Stimulated activated CD4-positive, alpha-beta T cell treated with anti-CD3 and anti-CD28 coated beads, TNF-alpha, amount 100 ng/mL, for 1 hour (primary cell): ENCODE measurements at regions not wholly inside any gene's neighbourhood (a gene's known extent, or its start where the extent isn't known, plus 50 kb on each side); places are given as distances from the start of the nearest gene placed in this dataset.
"Not testable (repeated sequence)": the region's sequence is repeated elsewhere in the genome, so short reads cannot be mapped to it uniquely, and the experiment has no call there.

Experiments used
- DNase-seq, 3 donors: peaks; one replicate each; pipeline ENCODE4 v3.0.0-alpha.2; 2020; ENCODE audit warnings: low read depth in 3 of 3, low spot score in 1 of 3

- not testable (repeated sequence) for DNase-seq
These were observed 183.7 kb downstream of the NPIPA8 start for GRCh38 chr16:18152832-18153231.

DNA sequence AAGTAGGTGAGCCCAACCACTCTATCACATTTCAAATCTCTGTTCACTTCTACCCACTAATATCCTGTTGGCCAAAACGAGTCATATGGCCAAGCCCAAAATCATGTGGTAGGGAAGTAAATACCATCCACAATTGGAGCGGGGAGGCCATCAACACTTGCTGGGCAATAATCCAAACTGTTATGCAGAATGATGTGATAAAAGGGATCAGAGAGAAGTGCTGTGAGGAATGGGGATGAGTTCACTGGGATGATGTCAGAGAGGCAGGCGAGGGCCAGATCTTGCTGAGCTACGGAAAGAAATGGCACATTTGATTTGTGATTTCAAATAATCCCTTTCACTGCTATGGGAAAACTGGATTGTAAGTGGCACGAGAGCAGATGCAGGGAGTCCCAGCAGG lies 188.4 kb downstream of the NPIPA8 start:
- not testable (repeated sequence) for DNase-seq

- not testable (repeated sequence) for DNase-seq
These were observed 189.9 kb downstream of the NPIPA8 start for GRCh38 chr16:18146601-18147142.

- not testable (repeated sequence) for DNase-seq
These were observed 194.5 kb downstream of the NPIPA8 start for GRCh38 chr16:18142066-18142465.

- DNase-seq: not testable (repeated sequence)
These were observed 200.2 kb downstream of the NPIPA8 start for GRCh38 chr16:18136288-18136687.

GRCh38 chr16:18135024-18135423 lies 201.5 kb downstream of the NPIPA8 start:
- not testable (repeated sequence) for DNase-seq

GRCh38 chr16:18131587-18131986 lies 204.9 kb downstream of the NPIPA8 start:
- DNase-seq: not testable (repeated sequence)

DNA sequence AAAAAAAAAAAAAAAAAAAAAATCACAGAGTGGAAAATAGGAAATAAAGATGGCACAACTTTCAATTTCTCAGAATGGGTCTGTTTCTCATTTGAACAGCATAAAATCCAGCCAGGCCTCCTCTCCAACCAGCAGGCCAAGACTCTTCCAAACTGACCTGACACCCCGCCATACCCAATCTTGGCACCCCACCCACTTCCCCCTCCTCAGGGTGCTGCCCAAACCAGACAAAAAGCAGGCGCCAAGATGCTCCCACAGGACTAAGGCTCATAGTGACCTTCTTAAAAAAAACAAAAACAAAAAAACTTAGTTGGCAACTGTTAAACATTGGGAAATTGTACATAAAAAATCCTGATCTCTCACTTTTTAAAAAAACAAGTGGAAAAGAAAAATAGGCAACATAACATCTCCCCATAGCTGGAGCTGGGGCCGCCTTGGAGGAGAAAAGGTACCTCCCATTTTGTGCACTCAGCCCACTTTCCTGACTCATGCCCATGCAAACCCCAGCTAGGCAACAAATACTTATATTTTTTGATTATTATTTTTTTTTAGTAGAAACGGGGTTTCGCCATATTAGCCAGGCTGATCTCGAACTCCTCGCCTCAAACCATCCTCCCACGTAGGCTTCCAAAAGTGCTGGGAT lies 205.9 kb downstream of the NPIPA8 start:
- not testable (repeated sequence) for DNase-seq

DNA sequence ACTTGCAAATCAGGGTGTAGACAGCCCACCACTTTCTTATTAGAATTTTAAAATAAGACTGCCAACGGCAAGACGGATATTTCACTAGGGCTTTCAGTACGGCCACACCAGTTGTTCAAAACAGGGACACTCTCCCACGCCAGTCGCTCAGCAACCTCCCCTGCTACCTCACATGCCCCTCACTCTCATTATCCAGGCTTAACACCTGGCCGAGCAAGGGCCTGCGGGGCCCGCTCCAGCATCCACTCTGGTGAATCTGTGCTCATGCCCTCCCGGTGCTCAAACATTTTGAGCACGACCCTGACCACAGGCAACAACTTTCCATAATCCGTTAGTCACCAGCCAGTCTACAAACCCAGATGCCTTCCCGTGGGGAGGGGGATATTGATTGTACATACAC lies 209.5 kb downstream of the NPIPA8 start:
- DNase-seq: not testable (repeated sequence)

DNA sequence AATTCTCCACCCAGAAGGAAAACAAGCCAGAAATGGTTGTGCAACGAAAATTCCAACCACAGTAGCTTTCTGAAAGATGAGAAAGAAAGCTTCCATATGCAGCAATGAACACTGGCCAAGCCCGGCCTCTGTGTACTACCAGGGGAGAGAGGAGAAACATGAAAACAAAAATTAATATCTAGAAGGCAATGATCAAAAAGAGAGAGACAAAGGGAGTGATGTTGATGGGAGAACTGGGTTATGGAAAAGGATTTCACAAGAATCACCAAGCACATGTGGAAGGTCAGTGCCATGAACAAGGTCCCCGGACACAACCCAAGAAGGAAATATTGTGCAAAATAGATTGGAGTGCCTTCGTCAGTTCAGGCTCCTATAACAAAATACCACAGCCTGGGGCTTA lies 217.4 kb downstream of the NPIPA8 start:
- DNase-seq: not testable (repeated sequence)

DNA sequence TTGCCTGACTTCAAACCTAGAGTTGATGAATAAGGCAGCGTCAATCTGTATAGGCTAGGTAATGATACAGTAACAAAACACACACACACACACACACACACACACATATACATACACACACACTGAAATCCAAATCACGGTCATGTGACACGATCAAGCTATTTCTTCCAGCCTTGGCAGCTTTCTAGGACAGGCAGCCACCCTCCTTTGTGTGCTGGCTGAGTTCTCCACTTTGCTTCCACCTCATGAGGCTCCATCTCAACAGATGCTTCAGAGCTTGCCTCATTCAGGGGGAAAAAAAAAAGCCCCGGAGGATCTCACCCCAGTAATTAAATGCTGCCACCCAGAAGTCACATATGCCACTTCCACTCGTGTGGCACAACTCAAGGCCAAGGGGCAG lies 217.9 kb downstream of the NPIPA8 start:
- DNase-seq: not testable (repeated sequence)

GRCh38 chr16:18118071-18118470 lies 218.5 kb downstream of the NPIPA8 start:
- not testable (repeated sequence) for DNase-seq

DNA sequence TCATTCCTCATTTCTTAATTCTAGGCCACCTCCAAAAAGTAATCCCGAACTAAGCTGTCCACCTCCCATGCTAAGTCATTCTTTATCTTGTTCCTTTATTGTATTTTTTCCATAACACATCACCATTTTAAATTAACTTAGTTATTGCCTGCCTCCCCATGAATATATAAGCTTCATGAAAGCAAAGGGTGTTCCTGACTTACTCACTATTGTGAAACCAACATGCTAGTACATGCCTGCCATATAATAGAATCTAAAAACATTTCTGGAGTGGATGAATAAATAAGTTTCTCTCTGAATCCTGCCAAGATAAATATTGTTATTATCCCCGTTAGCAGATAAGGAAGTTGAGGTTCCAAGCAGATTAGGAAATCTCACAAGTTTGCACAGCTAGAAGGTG lies 232.1 kb downstream of the NPIPA8 start:
- not testable (repeated sequence) for DNase-seq

DNA sequence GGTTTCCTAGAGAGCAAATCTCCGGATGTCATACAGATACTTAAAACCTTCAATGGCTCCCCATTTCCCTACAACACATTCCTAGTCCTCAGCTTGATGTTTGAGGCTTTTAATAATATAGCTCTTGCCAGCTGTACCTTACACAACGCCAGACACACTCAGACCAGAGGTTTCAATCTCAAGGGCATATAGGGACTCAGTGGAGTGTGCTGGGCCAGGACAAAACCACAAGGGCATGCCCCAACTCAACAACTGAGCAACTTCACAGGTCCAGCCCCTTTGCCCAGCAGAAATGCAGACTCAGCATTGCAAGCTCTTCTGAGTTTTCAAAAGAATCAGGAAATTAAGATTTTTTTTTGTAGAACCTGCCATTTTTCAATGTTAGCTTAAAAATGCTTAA lies 235.5 kb downstream of the NPIPA8 start:
- DNase-seq: not testable (repeated sequence)

DNA sequence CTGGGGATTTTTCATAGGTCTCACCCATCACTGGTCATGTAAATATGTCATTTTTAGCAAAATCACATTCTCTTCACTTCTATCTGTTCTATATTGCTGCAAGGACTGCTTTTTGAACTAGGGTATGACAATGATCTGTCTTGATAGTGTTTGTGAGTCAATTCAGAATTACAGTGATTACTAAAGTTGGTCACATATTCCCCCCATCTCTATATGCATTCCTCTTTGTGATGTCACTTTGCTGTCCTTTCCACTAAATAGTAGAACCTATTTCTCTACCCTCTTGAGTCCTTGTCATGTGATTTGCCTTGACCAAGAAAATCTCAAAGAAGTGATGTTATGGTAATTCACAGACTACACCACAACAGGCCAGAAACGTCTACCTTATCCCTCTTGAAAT lies 243.9 kb downstream of the NPIPA8 start:
- not testable (repeated sequence) for DNase-seq

- not testable (repeated sequence) for DNase-seq
These were observed 255.7 kb downstream of the NPIPA8 start for GRCh38 chr16:18080658-18081363.

- DNase-seq: not testable (repeated sequence)
These were observed 258.6 kb downstream of the NPIPA8 start for GRCh38 chr16:18077910-18078309.

- DNase-seq: no peak
These were observed 264.4 kb downstream of the NPIPA8 start for GRCh38 chr16:18072161-18072560.

DNA sequence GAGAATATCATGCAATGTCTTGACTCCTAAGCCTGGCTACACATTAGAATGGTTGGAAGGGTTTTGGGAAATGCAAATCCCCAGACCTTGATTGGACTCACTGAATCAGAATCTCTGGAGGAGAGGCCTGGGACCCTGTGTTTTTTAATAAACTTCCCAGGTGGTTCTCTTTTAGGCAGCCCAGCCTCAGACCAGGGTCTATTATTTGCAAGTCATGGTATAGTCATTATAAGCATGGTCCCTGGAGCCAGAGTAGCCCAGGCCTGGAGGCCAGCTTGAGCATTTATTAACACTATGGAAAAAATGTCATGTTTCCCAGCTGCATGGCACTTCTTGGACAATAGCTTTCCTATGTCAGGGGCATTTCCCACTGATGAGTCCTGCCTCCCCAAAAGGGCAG lies 266.9 kb downstream of the NPIPA8 start:
- no peak for DNase-seq

DNA sequence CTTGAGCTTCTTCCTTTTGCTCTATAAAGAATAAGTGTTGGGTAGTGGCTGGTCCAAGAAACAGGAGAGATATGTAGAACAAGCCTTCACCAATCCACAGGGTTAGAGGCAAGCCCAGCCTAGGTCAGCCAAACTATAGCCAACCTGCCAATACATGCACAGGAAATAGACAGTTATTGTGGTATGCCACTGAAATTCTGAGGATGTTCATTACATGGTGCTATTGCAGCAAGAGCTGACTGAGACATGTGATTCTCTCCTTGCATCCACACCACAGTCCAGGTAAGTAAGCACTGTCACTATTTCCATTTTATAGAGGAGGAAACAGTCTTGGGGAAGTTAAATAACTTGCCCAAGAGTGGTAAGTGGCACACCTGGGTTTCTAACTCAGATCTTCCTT lies 268.1 kb downstream of the NPIPA8 start:
- DNase-seq: no peak

DNA sequence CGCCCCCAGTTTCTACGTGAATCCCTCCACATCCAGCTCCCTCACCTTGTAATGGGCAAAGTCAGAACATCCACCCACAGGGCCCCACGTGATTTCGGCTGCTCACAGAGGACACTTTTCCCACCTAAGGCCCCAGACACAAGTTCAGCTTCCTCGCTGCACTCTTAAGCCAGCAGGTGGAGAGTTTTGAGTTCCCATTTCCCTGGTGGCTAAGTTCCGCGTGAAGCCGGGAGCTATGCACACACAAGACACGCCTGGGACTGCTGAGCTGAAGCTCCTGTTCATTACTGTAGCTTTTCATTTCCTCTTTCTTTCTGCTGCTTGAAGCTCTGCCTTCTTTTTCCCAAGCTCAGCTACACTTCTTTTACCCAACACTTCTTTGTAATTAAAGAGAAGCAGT lies 273.8 kb downstream of the NPIPA8 start:
- no peak for DNase-seq

- no peak for DNase-seq
These were observed 276.2 kb downstream of the NPIPA8 start for GRCh38 chr16:18060351-18060750.
